ENCODE measurements at regions not wholly inside any gene's neighbourhood (a gene's known extent, or its start where the extent isn't known, plus 50 kb on each side); places are given as distances from the start of the nearest gene placed in this dataset.

GRCh38 chr7:96562966-96563365 lies 146.7 kb downstream of the SEM1 start:
- no peak for TF ChIP-seq POLR2AphosphoS5 (IDR thresholded peaks at IDR 0.05; ENCODE audit: low read depth, low read length)
- no peak for TF ChIP-seq CEBPB (IDR thresholded peaks at IDR 0.05; ENCODE audit: low read depth)
- TF ChIP-seq RAD21 (IDR thresholded peaks at IDR 0.05; ENCODE audit: low read depth), result no peak
- no peak for TF ChIP-seq CTCF (IDR thresholded peaks at IDR 0.05 in 2 of 3, conservative IDR thresholded peaks at IDR 0.05 in 1 of 3; ENCODE audit: borderline replicate concordance in 1 of 3, insufficient read depth in 1 of 3, low read depth in 2 of 3, low read length in 2 of 3)
- TF ChIP-seq EZH2 (IDR thresholded peaks at IDR 0.05), result no peak
- TF ChIP-seq TCF7L2 (IDR thresholded peaks at IDR 0.05; ENCODE audit: borderline replicate concordance, extremely low read depth, insufficient read depth, insufficient read length), result no peak

Data from HCT116 (cell line).